ENCODE measurements at regions not wholly inside any gene's neighbourhood (a gene's known extent, or its start where the extent isn't known, plus 50 kb on each side); places are given as distances from the start of the nearest gene placed in this dataset.
"Not testable (repeated sequence)": the region's sequence is repeated elsewhere in the genome, so short reads cannot be mapped to it uniquely, and the experiment has no call there.

GRCh38 chr2:167637741-167638140, 609.7 kb downstream of the STK39 start:
- TF ChIP-seq POLR2AphosphoS5 (IDR thresholded peaks at IDR 0.05) (no peak), EP300 (IDR thresholded peaks at IDR 0.05; ENCODE audit: low read depth) (no peak), POLR2A (IDR thresholded peaks at IDR 0.05) (no peak), CTCF (IDR thresholded peaks at IDR 0.05) (no peak)
- Histone ChIP-seq H3K27ac (no peak overlapping the region), H3K27me3 (no peaks in the 10 kb centered on the region), H3K36me3 (no peaks in the 10 kb centered on the region), H3K4me3 (no peak overlapping the region), H3K4me1 (no peaks in the 10 kb centered on the region), H3K9me3 (no peaks in the 10 kb centered on the region)
- intact Hi-C loops (cut with DNase I; ENCODE audit: low total_unique reads), result no loop called here
- no peak for DNase-seq
- in situ Hi-C loops (cut with MboI; ENCODE audit: low pct_ligation_motif_present in 1 of 4, low pct_unique_long_range_greater_than_20kb in 1 of 4, low sequenced_read_pairs in 3 of 4), result no loop called here

DNA sequence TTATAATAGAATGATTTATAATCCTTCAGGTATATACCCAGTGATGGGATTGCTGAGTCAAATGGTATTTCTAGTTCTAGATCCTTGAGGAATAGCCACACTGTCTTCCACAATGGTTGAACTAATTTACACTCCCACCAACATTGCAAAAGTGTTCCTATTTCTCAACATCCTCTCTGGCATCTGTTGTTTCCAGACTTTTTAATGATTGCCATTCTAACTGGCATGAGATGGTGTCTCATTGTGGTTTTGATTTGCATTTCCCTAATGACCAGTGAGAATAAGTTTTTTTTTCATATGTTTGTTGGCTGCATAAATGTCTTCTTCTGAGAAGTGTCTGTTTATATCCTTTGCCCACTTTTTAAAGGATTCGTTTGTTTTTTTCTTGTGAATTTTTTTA, 615.1 kb downstream of the STK39 start:
- H3K27me3 ChIP-seq; in situ Hi-C loops (cut with MboI; ENCODE audit: low pct_ligation_motif_present in 1 of 4, low pct_unique_long_range_greater_than_20kb in 1 of 4, low sequenced_read_pairs in 3 of 4); H3K27ac ChIP-seq; H3K4me3 ChIP-seq; H3K4me1 ChIP-seq; DNase-seq; H3K9me3 ChIP-seq; intact Hi-C loops (cut with DNase I; ENCODE audit: low total_unique reads); H3K36me3 ChIP-seq: not testable (repeated sequence)
- WGBS, 2 donors (ENCODE audit: low coverage in 1 of 2), result 86 to 88% methylated on average over 1 of the region's 1 CpG

GRCh38 chr2:167626961-167627360, 620.4 kb downstream of the STK39 start:
- Histone ChIP-seq H3K4me3 (no peak overlapping the region), H3K9me3 (no peaks in the 10 kb centered on the region), H3K4me1 (peaks cover 0 to 15% (median 0%) of the 10 kb centered on the region in 4 donors), H3K36me3 (no peaks in the 10 kb centered on the region), H3K27ac (no peak overlapping the region), H3K27me3 (no peaks in the 10 kb centered on the region)
- intact Hi-C loops (cut with DNase I; ENCODE audit: low total_unique reads) (no loop called here), in situ Hi-C loops (cut with MboI; ENCODE audit: low pct_ligation_motif_present in 1 of 4, low pct_unique_long_range_greater_than_20kb in 1 of 4, low sequenced_read_pairs in 3 of 4) (no loop called here)
- DNase-seq, result no peak
- TF ChIP-seq POLR2AphosphoS5 (IDR thresholded peaks at IDR 0.05), result no peak

GRCh38 chr2:167626301-167626700, 621.1 kb downstream of the STK39 start:
- Histone ChIP-seq H3K4me1 (peaks cover 0 to 15% (median 0%) of the 10 kb centered on the region in 4 donors), H3K27ac (no peak overlapping the region), H3K27me3 (no peaks in the 10 kb centered on the region), H3K4me3 (no peak overlapping the region), H3K36me3 (no peaks in the 10 kb centered on the region), H3K9me3 (no peaks in the 10 kb centered on the region)
- in situ Hi-C loops (cut with MboI; ENCODE audit: low pct_ligation_motif_present in 1 of 4, low pct_unique_long_range_greater_than_20kb in 1 of 4, low sequenced_read_pairs in 3 of 4), result no loop called here
- no peak for DNase-seq
- intact Hi-C loops (cut with DNase I; ENCODE audit: low total_unique reads), result no loop called here
- TF ChIP-seq POLR2AphosphoS5 (IDR thresholded peaks at IDR 0.05) (no peak), EP300 (IDR thresholded peaks at IDR 0.05; ENCODE audit: low read depth) (no peak), POLR2A (IDR thresholded peaks at IDR 0.05) (no peak), CTCF (IDR thresholded peaks at IDR 0.05) (no peak)
- WGBS, 2 donors (ENCODE audit: low coverage in 1 of 2), result 33 to 45% methylated on average over 1 of the region's 1 CpG

DNA sequence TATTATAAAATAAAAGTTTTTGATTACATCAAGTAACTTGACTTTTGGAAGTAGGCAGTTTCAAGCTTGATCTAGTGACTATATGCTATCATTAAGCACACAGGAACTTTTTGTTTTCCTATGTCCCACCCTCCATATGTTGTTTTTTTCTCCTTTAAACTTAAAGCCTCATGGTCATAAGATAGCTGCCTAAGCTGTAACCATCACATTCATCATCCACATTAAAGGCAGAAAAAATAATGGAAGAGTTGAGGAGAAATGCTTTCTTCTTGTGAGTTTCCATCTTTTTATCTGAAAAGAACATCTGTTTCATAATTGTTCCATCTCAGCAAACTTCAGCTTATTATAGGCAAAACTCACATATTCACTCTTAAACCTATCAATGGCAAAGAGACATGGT, 630.4 kb downstream of the STK39 start:
- no peak for TF ChIP-seq POLR2A (IDR thresholded peaks at IDR 0.05)
- no peak for TF ChIP-seq EP300 (IDR thresholded peaks at IDR 0.05; ENCODE audit: low read depth)
- no peak for TF ChIP-seq POLR2AphosphoS5 (IDR thresholded peaks at IDR 0.05)
- TF ChIP-seq CTCF (IDR thresholded peaks at IDR 0.05), result no peak
- H3K27me3 ChIP-seq, result no peaks in the 10 kb centered on the region
- H3K4me3 ChIP-seq, result no peak overlapping the region
- no peaks in the 10 kb centered on the region for H3K9me3 ChIP-seq
- intact Hi-C loops (cut with DNase I; ENCODE audit: low total_unique reads), result no loop called here
- DNase-seq, result no peak
- in situ Hi-C loops (cut with MboI; ENCODE audit: low pct_ligation_motif_present in 1 of 4, low pct_unique_long_range_greater_than_20kb in 1 of 4, low sequenced_read_pairs in 3 of 4), result no loop called here
- no peaks in the 10 kb centered on the region for H3K36me3 ChIP-seq
- no peaks in the 10 kb centered on the region for H3K4me1 ChIP-seq
- H3K27ac ChIP-seq, result no peak overlapping the region

All from transverse colon (tissue), 4 donors.